NT2/D1 (cell line): ENCODE measurements at regions not wholly inside any gene's neighbourhood (a gene's known extent, or its start where the extent isn't known, plus 50 kb on each side); places are given as distances from the start of the nearest gene placed in this dataset.

ENCODE experiments used
- SUZ12 ChIP-seq: IDR thresholded peaks from 2 replicates; pipeline ENCODE4 v1.6.1; 2011; ENCODE audit not compliant: insufficient read length, insufficient read depth; ENCODE audit errors: extremely low read depth
- YY1 ChIP-seq: IDR thresholded peaks from 2 replicates; pipeline ENCODE4 v1.6.1; 2011; ENCODE audit not compliant: insufficient read length, insufficient read depth
- ZNF274 ChIP-seq: IDR thresholded peaks from 2 replicates; pipeline ENCODE4 v1.6.1; 2011; ENCODE audit warnings: mild to moderate bottlenecking, low read depth, low read length

- TF ChIP-seq YY1 (no peak), ZNF274 (no peak), SUZ12 (no peak)
These were observed 312.4 kb upstream of the KCNMB2 start for GRCh38 chr3:178223876-178224275.
